ENCODE measurements at regions not wholly inside any gene's neighbourhood (a gene's known extent, or its start where the extent isn't known, plus 50 kb on each side); places are given as distances from the start of the nearest gene placed in this dataset.

DNA sequence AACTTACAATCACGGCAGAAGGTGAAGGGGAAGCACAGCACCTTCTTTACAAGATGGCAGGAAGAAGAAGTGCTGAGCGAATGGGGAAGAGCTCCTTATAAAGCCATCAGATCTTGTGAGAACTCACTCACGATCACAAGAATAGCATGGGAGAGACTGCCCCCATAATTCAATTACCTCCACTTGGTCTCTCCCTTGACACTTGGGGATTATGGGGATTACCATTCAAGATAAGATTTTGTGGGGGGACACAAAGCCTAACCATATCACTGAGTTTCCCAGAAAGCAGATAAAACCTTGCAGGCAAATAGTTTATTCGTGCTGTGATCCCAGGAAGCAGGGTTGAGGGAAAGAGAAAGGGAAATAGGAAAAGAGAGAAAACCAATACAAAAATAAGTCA lies 69.0 kb upstream of the GYPA start:
- H3K9me3 ChIP-seq (replicated peaks; ENCODE audit: control insufficient read depth, insufficient read depth, low read length) = no peaks in the 10 kb centered on the region
- no peaks in the 10 kb centered on the region for H3K9me1 ChIP-seq (replicated peaks; ENCODE audit: control insufficient read depth, extremely low read depth, insufficient read depth, low read length)
- BruUV-seq (replicated peaks) = no TSS peak
- POLR2A ChIA-PET = no interaction called here
- no peak for DNase-seq (ENCODE audit: low read depth, low spot score)
- intact Hi-C loops (cut with micrococcal nuclease) = no loop called here
- H3K79me2 ChIP-seq (ENCODE audit: control insufficient read depth, insufficient read depth, low read length) = no peaks in the 10 kb centered on the region
- CTCF ChIA-PET = no interaction called here
- no peak for TF ChIP-seq JUN (IDR thresholded peaks at IDR 0.05; ENCODE audit: borderline replicate concordance, insufficient read depth, insufficient read length, low read depth)
- TF ChIP-seq, protein P1, sequence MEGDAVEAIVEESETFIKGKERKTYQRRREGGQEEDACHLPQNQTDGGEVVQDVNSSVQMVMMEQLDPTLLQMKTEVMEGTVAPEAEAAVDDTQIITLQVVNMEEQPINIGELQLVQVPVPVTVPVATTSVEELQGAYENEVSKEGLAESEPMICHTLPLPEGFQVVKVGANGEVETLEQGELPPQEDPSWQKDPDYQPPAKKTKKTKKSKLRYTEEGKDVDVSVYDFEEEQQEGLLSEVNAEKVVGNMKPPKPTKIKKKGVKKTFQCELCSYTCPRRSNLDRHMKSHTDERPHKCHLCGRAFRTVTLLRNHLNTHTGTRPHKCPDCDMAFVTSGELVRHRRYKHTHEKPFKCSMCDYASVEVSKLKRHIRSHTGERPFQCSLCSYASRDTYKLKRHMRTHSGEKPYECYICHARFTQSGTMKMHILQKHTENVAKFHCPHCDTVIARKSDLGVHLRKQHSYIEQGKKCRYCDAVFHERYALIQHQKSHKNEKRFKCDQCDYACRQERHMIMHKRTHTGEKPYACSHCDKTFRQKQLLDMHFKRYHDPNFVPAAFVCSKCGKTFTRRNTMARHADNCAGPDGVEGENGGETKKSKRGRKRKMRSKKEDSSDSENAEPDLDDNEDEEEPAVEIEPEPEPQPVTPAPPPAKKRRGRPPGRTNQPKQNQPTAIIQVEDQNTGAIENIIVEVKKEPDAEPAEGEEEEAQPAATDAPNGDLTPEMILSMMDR (IDR thresholded peaks at IDR 0.05; ENCODE audit: extremely low read depth in 1 of 2, insufficient read depth in 1 of 2, low read depth in 1 of 2, low read length in 2 of 2) = no peak
- no peak for TF ChIP-seq POLR2AphosphoS5 (IDR thresholded peaks at IDR 0.05; ENCODE audit: insufficient read depth, low read depth, low read length)
- TF ChIP-seq FOS (IDR thresholded peaks at IDR 0.05; ENCODE audit: borderline replicate concordance, insufficient read depth, low read length) = no peak
- TF ChIP-seq, protein P2, sequence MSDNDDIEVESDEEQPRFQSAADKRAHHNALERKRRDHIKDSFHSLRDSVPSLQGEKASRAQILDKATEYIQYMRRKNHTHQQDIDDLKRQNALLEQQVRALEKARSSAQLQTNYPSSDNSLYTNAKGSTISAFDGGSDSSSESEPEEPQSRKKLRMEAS (IDR thresholded peaks at IDR 0.05; ENCODE audit: insufficient read depth, insufficient read length) = no peak
- no peak for TF ChIP-seq EZH2 (IDR thresholded peaks at IDR 0.05; ENCODE audit: borderline replicate concordance, low read depth, low read length, severe bottlenecking)
- TF ChIP-seq POLR2A (IDR thresholded peaks at IDR 0.05; ENCODE audit: low read depth, low read length) = no peak
- TF ChIP-seq MYC (IDR thresholded peaks at IDR 0.05; ENCODE audit: low read depth, low read length) = no peak
- TF ChIP-seq GATA2 (IDR thresholded peaks at IDR 0.05; ENCODE audit: insufficient read depth, insufficient read length, low read depth, low read length) = no peak
- H3K4me3 ChIP-seq (replicated peaks in 1 of 3; ENCODE audit: insufficient read depth in 1 of 3, low read depth in 1 of 3, low read length in 3 of 3) = no peak overlapping the region
- H3K36me3 ChIP-seq (ENCODE audit: control insufficient read depth in 2 of 2, extremely low read depth in 1 of 2, insufficient read depth in 2 of 2, low read length in 2 of 2) = no peaks in the 10 kb centered on the region
- H3K4me1 ChIP-seq (ENCODE audit: control insufficient read depth, extremely low read depth, insufficient read depth, low read length) = no peaks in the 10 kb centered on the region
- no peak overlapping the region for H2AFZ ChIP-seq (ENCODE audit: low read depth, low read length)
- H3K27ac ChIP-seq (ENCODE audit: insufficient read depth, low read depth, low read length) = no peak overlapping the region
- H3K9ac ChIP-seq (replicated peaks; ENCODE audit: extremely low read depth, insufficient read depth, low read length) = no peak overlapping the region
- no peak overlapping the region for H3K4me2 ChIP-seq (ENCODE audit: insufficient read depth, low read length)
- dilution Hi-C loops (cut with MboI; ENCODE audit: extremely low pct_ligation_motif_present, low sequenced_read_pairs) = no loop called here
- H3K27me3 ChIP-seq (ENCODE audit: control insufficient read depth in 2 of 2, insufficient read depth in 2 of 2, low read length in 2 of 2) = peaks cover 2% of the 10 kb centered on the region in 2 experiments
- H4K20me1 ChIP-seq (replicated peaks; ENCODE audit: control insufficient read depth, extremely low read depth, insufficient read depth, low read length) = no peaks in the 10 kb centered on the region
- no peak for FAIRE-seq

Measured in endothelial cell of umbilical vein (primary cell).